HepG2 (cell line): ENCODE measurements at regions not wholly inside any gene's neighbourhood (a gene's known extent, or its start where the extent isn't known, plus 50 kb on each side); places are given as distances from the start of the nearest gene placed in this dataset.

ENCODE experiments used
- ATAC-seq: fragments of 200-7000 bp; cut with Tn5 transposase; 3 replicates; pipeline ENCODE4 v1.9.1; 2020; ENCODE audit warnings: mild to moderate bottlenecking, moderate library complexity
- BruUV-seq: library from RNA; stranded (reverse); fragments of 400-500 nt; replicated peaks from 2 replicates; lab custom pipeline; 2021; lab: Mats Ljungman, UMichigan
- CTCF ChIA-PET: fragments of 300-600 bp; formaldehyde crosslinking; extraction: SDS; loops from one replicate; lab custom pipeline; 2021; ENCODE audit warnings: low total read pairs, inconsistent platforms, low intra/inter-chr PET ratio; lab: Yijun Ruan, JAX
- POLR2A ChIA-PET: fragments of 350-600 bp; sonication (Branson Sonifier 250); formaldehyde crosslinking; loops from one replicate; lab custom pipeline; 2020; ENCODE audit warnings: antibody characterized with exemption, inconsistent platforms; lab: Yijun Ruan, JAX
- DNase-seq: peaks from one replicate; pipeline ENCODE4 v3.0.0-alpha.2; 2015; ENCODE audit warnings: low spot score
- FAIRE-seq: peaks from 3 replicates; lab custom pipeline; 2011; peaks lifted over from hg19 to GRCh38; lab: Jason Lieb, UNC
- H2AFZ ChIP-seq: one replicate; pipeline ENCODE4 v1.6.1; 2011; ENCODE audit warnings: low read length, inconsistent platforms
- H3K27ac ChIP-seq: fragments of 300-600 bp; 3 replicates; pipeline ENCODE4 v1.8.0; 2011; ENCODE audit warnings: mixed run types, mild to moderate bottlenecking, mixed read lengths, low read length, inconsistent platforms; ENCODE audit not compliant: insufficient read depth; ENCODE audit errors: extremely low read length
- H3K27me3 ChIP-seq, 2 experiments: fragments of 200-600 bp in 1 of 2; 2 replicates in 1 of 2; 3 replicates in 1 of 2; pipeline versions ENCODE4 v1.6.0 to v1.8.0; 2011; ENCODE audit warnings: low read length in 2 of 2, mild to moderate bottlenecking in 2 of 2, moderate library complexity in 2 of 2, inconsistent platforms in 1 of 2; ENCODE audit not compliant: insufficient read depth in 2 of 2, control insufficient read depth in 1 of 2
- H3K36me3 ChIP-seq, 2 experiments: fragments of 200-600 bp in 1 of 2; replicated peaks in 1 of 2; 2 replicates in 1 of 2; 3 replicates in 1 of 2; pipeline versions ENCODE4 v1.5.1 to v1.8.0; 2011; ENCODE audit warnings: low read length in 2 of 2, inconsistent platforms in 1 of 2; ENCODE audit not compliant: insufficient read depth in 2 of 2, control insufficient read depth in 1 of 2
- H3K4me1 ChIP-seq: 2 replicates; pipeline ENCODE4 v1.5.1; 2012; ENCODE audit warnings: low read length, inconsistent platforms; ENCODE audit not compliant: insufficient read depth
- H3K4me2 ChIP-seq: 2 replicates; pipeline ENCODE4 v1.6.0; 2011; ENCODE audit warnings: low read depth, low read length, inconsistent platforms
- H3K4me3 ChIP-seq, 3 experiments: fragments of 200-600 bp in 1 of 3; sonication (generic), shearing (Covaris generic) in 1 of 3; replicated peaks in 1 of 3; 2 replicates each; pipeline ENCODE4 v1.5.1; 2011 to 2016; ENCODE audit warnings: low read length in 3 of 3, inconsistent platforms in 2 of 3, low read depth in 2 of 3, mild to moderate bottlenecking in 2 of 3, control low read depth in 1 of 3, mixed read lengths in 1 of 3; ENCODE audit not compliant: insufficient read depth in 1 of 3
- H3K79me2 ChIP-seq: one replicate; pipeline ENCODE4 v1.6.1; 2011; ENCODE audit warnings: low read length, inconsistent platforms; ENCODE audit not compliant: insufficient read depth
- H3K9ac ChIP-seq: 2 replicates; pipeline ENCODE4 v1.6.0; 2011; ENCODE audit warnings: mild to moderate bottlenecking, low read depth, low read length, inconsistent platforms; ENCODE audit not compliant: insufficient read depth
- H3K9me3 ChIP-seq: 2 replicates; pipeline ENCODE4 v1.5.1; 2012; ENCODE audit warnings: mild to moderate bottlenecking, low read length
- H4K20me1 ChIP-seq: 2 replicates; pipeline ENCODE4 v1.6.0; 2011; ENCODE audit warnings: inconsistent platforms, mild to moderate bottlenecking, low read length, moderate library complexity; ENCODE audit not compliant: insufficient read depth
- ADNP ChIP-seq: sonication (generic); formaldehyde crosslinking; IDR thresholded peaks from 2 replicates; pipeline ENCODE4 v1.4.0; 2020; ENCODE audit warnings: missing genetic modification reagents
- ATRX ChIP-seq: sonication (generic); formaldehyde crosslinking; IDR thresholded peaks from 2 replicates; pipeline ENCODE4 v1.4.0; 2020; ENCODE audit warnings: missing genetic modification reagents, borderline replicate concordance
- CENPX ChIP-seq: sonication (generic); formaldehyde crosslinking; IDR thresholded peaks from 2 replicates; pipeline ENCODE4 v1.9.0; 2021; ENCODE audit warnings: mild to moderate bottlenecking, missing genetic modification reagents, moderate library complexity
- JDP2 ChIP-seq: sonication (generic); formaldehyde crosslinking; IDR thresholded peaks from 2 replicates; pipeline ENCODE4 v1.8.1; 2022; ENCODE audit warnings: missing genetic modification reagents, borderline replicate concordance
- MAF1 ChIP-seq: sonication (generic); formaldehyde crosslinking; IDR thresholded peaks from 2 replicates; pipeline ENCODE4 v1.5.0; 2020; ENCODE audit warnings: missing genetic modification reagents, borderline replicate concordance
- PREB ChIP-seq: sonication (generic); formaldehyde crosslinking; IDR thresholded peaks from 2 replicates; pipeline ENCODE4 v1.4.0; 2020; ENCODE audit warnings: missing genetic modification reagents
- TCF7L2 ChIP-seq: IDR thresholded peaks from 2 replicates; pipeline ENCODE4 v1.6.1; 2011; ENCODE audit warnings: mild to moderate bottlenecking, low read depth, low read length, moderate library complexity
- ZNF225 ChIP-seq: sonication (generic); formaldehyde crosslinking; IDR thresholded peaks from 2 replicates; pipeline ENCODE4 v1.4.0; 2020; ENCODE audit warnings: mild to moderate bottlenecking, missing genetic modification reagents
- ZNF432 ChIP-seq: sonication (generic); formaldehyde crosslinking; IDR thresholded peaks from 2 replicates; pipeline ENCODE4 v1.5.0; 2020; ENCODE audit warnings: missing genetic modification reagents, mild to moderate bottlenecking, borderline replicate concordance
- ZNF549 ChIP-seq: sonication (generic); formaldehyde crosslinking; IDR thresholded peaks from 2 replicates; pipeline ENCODE4 v1.5.0; 2020; ENCODE audit warnings: missing genetic modification reagents
- WGBS: methylation state at CpG from one replicate; pipeline ENCODE4 v1.1.6; 2017; ENCODE audit warnings: low lambda C conversion rate; 5-methylcytosine and 5-hydroxymethylcytosine counted together
- in situ Hi-C: cut with HindIII; loops from 2 replicates; pipeline ENCODE4 v1.10.0; 2017; ENCODE audit warnings: low pct_unique_long_range_greater_than_20kb; ENCODE audit not compliant: extremely low pct_ligation_motif_present
- intact Hi-C: fragments of 100-400 bp; cut with micrococcal nuclease; formaldehyde crosslinking; loops from one replicate; pipeline ENCODE4 v1.10.0; 2022; ENCODE audit not compliant: unreplicated experiment
- TF ChIP-seq, protein P1 (sequence below): sonication (generic); formaldehyde crosslinking; IDR thresholded peaks from 2 replicates; pipeline ENCODE4 v1.8.1; 2023; ENCODE audit warnings: mild to moderate bottlenecking, moderate library complexity, missing genetic modification reagents
- TF ChIP-seq, protein P2 (sequence below): sonication (generic); formaldehyde crosslinking; conservative IDR thresholded peaks from 2 replicates; pipeline ENCODE4 v1.4.0; 2020; ENCODE audit warnings: missing genetic modification reagents

DNA sequence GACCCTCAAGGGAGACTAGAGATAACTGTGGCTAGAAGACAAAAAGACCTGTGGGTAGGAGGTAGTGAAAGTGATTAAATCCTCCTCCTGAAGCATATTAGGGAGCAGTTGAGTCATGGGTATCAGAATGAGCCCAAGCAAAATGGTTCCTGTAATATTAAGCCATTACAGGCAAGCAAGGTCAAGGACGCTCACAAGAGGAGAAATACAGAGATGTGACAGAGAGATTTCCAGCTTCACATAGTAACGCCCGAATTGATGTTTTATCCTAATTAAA, 77.7 kb downstream of the FAM76B start (continued):
- no peak for TF ChIP-seq CENPX (CRISPR knock-in tag)

DNA sequence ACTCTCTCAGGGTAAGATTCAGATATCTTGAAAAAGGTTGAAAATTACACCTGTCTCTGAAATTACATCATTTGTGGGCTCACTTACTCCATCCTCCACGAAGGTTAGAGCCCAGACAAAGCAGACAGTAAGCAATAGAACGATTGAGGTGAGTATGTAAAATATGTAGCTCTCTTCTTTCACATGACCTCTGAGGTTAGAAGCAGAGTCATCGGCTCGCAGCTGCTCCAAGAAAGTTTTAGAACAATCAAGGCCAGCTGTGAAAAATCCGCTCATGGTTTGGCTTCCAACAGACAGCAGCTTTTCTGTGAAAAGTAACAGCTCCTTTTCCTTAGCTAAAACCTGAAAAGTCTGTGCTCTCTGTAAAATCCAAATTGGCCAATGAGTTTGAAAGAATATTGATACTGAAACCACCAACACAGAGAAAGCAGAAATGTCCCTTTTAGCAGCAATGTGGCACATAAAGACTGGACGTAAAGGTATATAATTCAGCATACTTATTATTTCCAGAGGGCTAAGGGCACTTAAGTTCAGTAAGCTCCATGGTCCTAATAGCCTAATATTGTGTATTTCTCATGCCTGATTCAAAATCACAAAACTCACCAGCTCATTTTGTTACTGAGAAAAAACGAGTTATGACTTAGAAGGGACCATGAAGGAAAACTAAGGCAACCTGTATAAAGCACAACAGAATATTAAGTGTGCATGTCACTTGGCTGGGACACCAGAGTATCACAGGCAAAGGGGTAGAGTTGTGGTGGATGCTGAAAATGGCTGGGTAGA, 78.2 kb downstream of the FAM76B start:
- DNase-seq (no peak), FAIRE-seq (no peak), ATAC-seq (no peak)
- no peaks in the 10 kb centered on the region for H3K4me1 ChIP-seq
- H3K4me2 ChIP-seq, result no peak overlapping the region
- no peak overlapping the region for H2AFZ ChIP-seq
- in situ Hi-C loops (no loop called here), intact Hi-C loops (no loop called here)
- H3K36me3 ChIP-seq, result no peaks in the 10 kb centered on the region
- ChIA-PET POLR2A (no interaction called here), CTCF (no interaction called here)
- no peaks in the 10 kb centered on the region for H3K9me3 ChIP-seq
- H3K4me3 ChIP-seq, result no peak overlapping the region
- H3K9ac ChIP-seq, result no peak overlapping the region
- 9% methylated on average over 7 of the region's 7 CpGs for WGBS
- H4K20me1 ChIP-seq, result no peaks in the 10 kb centered on the region
- TF ChIP-seq, protein P1, sequence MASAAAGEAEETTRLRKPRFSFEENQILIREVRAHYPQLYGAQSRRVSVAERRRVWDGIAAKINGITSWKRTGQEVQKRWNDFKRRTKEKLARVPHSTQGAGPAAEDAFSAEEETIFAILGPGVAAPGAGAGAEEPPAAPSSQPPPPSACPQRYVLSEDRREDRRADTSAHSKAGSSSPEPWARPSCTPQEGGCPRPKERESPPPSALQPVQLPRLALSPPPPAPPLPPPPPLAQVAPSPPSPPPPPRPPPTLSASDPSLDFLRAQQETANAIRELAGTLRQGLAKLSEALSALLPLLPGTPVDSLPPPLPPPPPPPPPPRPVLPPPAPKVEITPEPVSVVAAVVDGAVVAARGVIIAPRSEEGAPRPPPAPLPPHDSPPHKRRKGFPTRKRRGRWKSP (CRISPR knock-in tag), result no peak
- TF ChIP-seq, protein P2, sequence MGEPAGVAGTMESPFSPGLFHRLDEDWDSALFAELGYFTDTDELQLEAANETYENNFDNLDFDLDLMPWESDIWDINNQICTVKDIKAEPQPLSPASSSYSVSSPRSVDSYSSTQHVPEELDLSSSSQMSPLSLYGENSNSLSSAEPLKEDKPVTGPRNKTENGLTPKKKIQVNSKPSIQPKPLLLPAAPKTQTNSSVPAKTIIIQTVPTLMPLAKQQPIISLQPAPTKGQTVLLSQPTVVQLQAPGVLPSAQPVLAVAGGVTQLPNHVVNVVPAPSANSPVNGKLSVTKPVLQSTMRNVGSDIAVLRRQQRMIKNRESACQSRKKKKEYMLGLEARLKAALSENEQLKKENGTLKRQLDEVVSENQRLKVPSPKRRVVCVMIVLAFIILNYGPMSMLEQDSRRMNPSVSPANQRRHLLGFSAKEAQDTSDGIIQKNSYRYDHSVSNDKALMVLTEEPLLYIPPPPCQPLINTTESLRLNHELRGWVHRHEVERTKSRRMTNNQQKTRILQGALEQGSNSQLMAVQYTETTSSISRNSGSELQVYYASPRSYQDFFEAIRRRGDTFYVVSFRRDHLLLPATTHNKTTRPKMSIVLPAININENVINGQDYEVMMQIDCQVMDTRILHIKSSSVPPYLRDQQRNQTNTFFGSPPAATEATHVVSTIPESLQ (CRISPR knock-in tag), result no peak
- TF ChIP-seq ADNP (CRISPR knock-in tag) (no peak), ZNF225 (CRISPR knock-in tag) (no peak), TCF7L2 (no peak), ZNF432 (CRISPR knock-in tag) (no peak), JDP2 (CRISPR knock-in tag) (no peak), MAF1 (no peak), ATRX (CRISPR knock-in tag) (no peak), ZNF549 (CRISPR knock-in tag) (no peak), PREB (CRISPR knock-in tag) (no peak)
- H3K79me2 ChIP-seq, result no peaks in the 10 kb centered on the region
- no TSS peak for BruUV-seq
- no peak overlapping the region for H3K27ac ChIP-seq
- H3K27me3 ChIP-seq, result peaks cover 3 to 7% of the 10 kb centered on the region in 2 experiments; a peak in 3 of 5 replicates
